H1 (cell line): ENCODE measurements at regions not wholly inside any gene's neighbourhood (a gene's known extent, or its start where the extent isn't known, plus 50 kb on each side); places are given as distances from the start of the nearest gene placed in this dataset.
A peak's percentile ranks its signal among the peaks of the same experiment; 100 is the strongest.

Experiments used
- CTCF ChIA-PET: fragments of 300-600 bp; sonication (Branson Sonifier 250); formaldehyde crosslinking; loops from one replicate; lab custom pipeline; 2021; ENCODE audit not compliant: partially characterized antibody; lab: Charles Lee
- POLR2A ChIA-PET: fragments of 300-600 bp; sonication (Branson Sonifier 250); formaldehyde crosslinking; loops from one replicate; lab custom pipeline; 2021; ENCODE audit warnings: inconsistent platforms; ENCODE audit not compliant: partially characterized antibody; lab: Charles Lee
- DNase-seq, 2 experiments: peaks; one replicate each; pipeline versions ENCODE4 v3.0.0 to v3.0.0-alpha.2; 2010 to 2022; ENCODE audit warnings: low spot score in 2 of 2, low read depth in 1 of 2, mixed read lengths in 1 of 2
- FAIRE-seq: peaks from 2 replicates; lab custom pipeline; 2011; peaks lifted over from hg19 to GRCh38; lab: Jason Lieb, UNC
- H2AFZ ChIP-seq: 2 replicates; pipeline ENCODE4 v1.8.1; 2012; ENCODE audit warnings: low read length, inconsistent platforms
- H2AK5ac ChIP-seq: 2 replicates; pipeline ENCODE4 v1.6.1; 2013; ENCODE audit warnings: low read depth, low read length
- H2BK120ac ChIP-seq: replicated peaks from 2 replicates; pipeline ENCODE3; 2013; ENCODE audit warnings: low read depth, low read length, inconsistent platforms
- H2BK12ac ChIP-seq: 2 replicates; pipeline ENCODE4 v1.6.1; 2013; ENCODE audit warnings: low read depth, low read length
- H2BK15ac ChIP-seq: 2 replicates; pipeline ENCODE4 v1.6.1; 2013; ENCODE audit warnings: low read length
- H2BK20ac ChIP-seq: 2 replicates; pipeline ENCODE4 v1.6.1; 2013; ENCODE audit warnings: low read length
- H2BK5ac ChIP-seq: 2 replicates; pipeline ENCODE4 v1.6.1; 2013; ENCODE audit warnings: low read depth, low read length
- H3K14ac ChIP-seq: 2 replicates; pipeline ENCODE4 v1.6.1; 2013; ENCODE audit warnings: inconsistent platforms; ENCODE audit not compliant: insufficient read length
- H3K18ac ChIP-seq: 2 replicates; pipeline ENCODE4 v1.6.1; 2013; ENCODE audit warnings: low read length; ENCODE audit errors: extremely low read depth
- H3K23ac ChIP-seq: 2 replicates; pipeline ENCODE4 v1.6.1; 2013; ENCODE audit warnings: inconsistent platforms; ENCODE audit not compliant: insufficient read length
- H3K23me2 ChIP-seq: 2 replicates; pipeline ENCODE4 v1.6.1; 2013; ENCODE audit warnings: low read depth, low read length
- H3K27ac ChIP-seq: 2 replicates; pipeline ENCODE4 v1.6.1; 2011; ENCODE audit warnings: low read depth, low read length, inconsistent platforms
- H3K27me3 ChIP-seq, 4 experiments: replicated peaks in 1 of 4; 1 replicate in 1 of 4; 2 replicates in 3 of 4; pipeline versions ENCODE4 v1.6.1 to v1.8.1; 2011 to 2013; ENCODE audit warnings: low read length in 3 of 4, mild to moderate bottlenecking in 3 of 4, inconsistent platforms in 2 of 4, mixed read lengths in 2 of 4, moderate library complexity in 1 of 4; ENCODE audit not compliant: control insufficient read depth in 3 of 4, insufficient read depth in 3 of 4; ENCODE audit errors: extremely low read depth in 1 of 4
- H3K36me3 ChIP-seq, 4 experiments: 2 replicates each; pipeline versions ENCODE4 v1.6.1 to v1.8.1; 2011 to 2013; ENCODE audit warnings: mild to moderate bottlenecking in 4 of 4, low read length in 3 of 4, moderate library complexity in 2 of 4, control low read depth in 1 of 4, inconsistent platforms in 1 of 4; ENCODE audit not compliant: insufficient read depth in 4 of 4, control insufficient read depth in 2 of 4
- H3K4ac ChIP-seq: replicated peaks from 2 replicates; pipeline ENCODE3; 2013; ENCODE audit warnings: low read length, low read depth, mixed read lengths, inconsistent platforms; ENCODE audit not compliant: insufficient read length
- H3K4me1 ChIP-seq, 4 experiments: replicated peaks in 1 of 4; 1 replicate in 1 of 4; 2 replicates in 3 of 4; pipeline versions ENCODE4 v1.6.1 to v1.8.1; 2011 to 2013; ENCODE audit warnings: low read length in 3 of 4, inconsistent platforms in 2 of 4, mixed read lengths in 1 of 4; ENCODE audit not compliant: insufficient read depth in 4 of 4, control insufficient read depth in 3 of 4
- H3K4me2 ChIP-seq, 2 experiments: 2 replicates each; pipeline versions ENCODE4 v1.6.1 to v1.8.1; 2011 to 2013; ENCODE audit warnings: low read depth in 2 of 2, low read length in 2 of 2, control low read depth in 1 of 2, inconsistent platforms in 1 of 2, mild to moderate bottlenecking in 1 of 2; ENCODE audit not compliant: insufficient read depth in 1 of 2
- H3K4me3 ChIP-seq, 4 experiments: fragments of 200-600, 300-600 bp in 1 of 4; sonication (generic), shearing (Covaris generic), sonication (Bioruptor Twin) in 1 of 4; 2 replicates each; pipeline versions ENCODE4 v1.5.1 to v1.8.1; 2011 to 2016; ENCODE audit warnings: low read length in 4 of 4, low read depth in 3 of 4, control low read depth in 2 of 4, inconsistent platforms in 2 of 4, mild to moderate bottlenecking in 2 of 4, mixed read lengths in 1 of 4, moderate library complexity in 1 of 4; ENCODE audit not compliant: insufficient read depth in 2 of 4; ENCODE audit errors: extremely low read depth in 1 of 4
- H3K56ac ChIP-seq: replicated peaks from 2 replicates; pipeline ENCODE3; 2013; ENCODE audit warnings: low read depth, mild to moderate bottlenecking, mixed read lengths, low read length, inconsistent platforms; ENCODE audit not compliant: insufficient read length
- H3K79me1 ChIP-seq: 2 replicates; pipeline ENCODE4 v1.6.1; 2013; ENCODE audit warnings: low read depth, low read length, control low read depth
- H3K79me2 ChIP-seq, 2 experiments: 2 replicates each; pipeline versions ENCODE4 v1.6.1 to v1.8.1; 2012 to 2013; ENCODE audit warnings: low read length in 2 of 2, mild to moderate bottlenecking in 2 of 2, inconsistent platforms in 1 of 2; ENCODE audit not compliant: insufficient read depth in 2 of 2, control insufficient read depth in 1 of 2
- H3K9ac ChIP-seq, 4 experiments: replicated peaks in 1 of 4; 1 replicate in 1 of 4; 2 replicates in 3 of 4; pipeline versions ENCODE4 v1.6.1 to v1.8.1; 2011 to 2013; ENCODE audit warnings: low read depth in 3 of 4, low read length in 3 of 4, control low read depth in 2 of 4, mild to moderate bottlenecking in 2 of 4, moderate library complexity in 2 of 4, inconsistent platforms in 1 of 4; ENCODE audit errors: extremely low read depth in 1 of 4
- H3K9me3 ChIP-seq, 2 experiments: 2 replicates each; pipeline versions ENCODE4 v1.6.1 to v1.8.1; 2012 to 2013; ENCODE audit warnings: mild to moderate bottlenecking in 2 of 2, moderate library complexity in 2 of 2, control low read depth in 1 of 2, inconsistent platforms in 1 of 2, low read depth in 1 of 2, low read length in 1 of 2, mixed read lengths in 1 of 2; ENCODE audit not compliant: insufficient read depth in 2 of 2
- H4K20me1 ChIP-seq, 2 experiments: replicated peaks in 1 of 2; 2 replicates each; pipeline versions ENCODE3 to v1.8.1; 2011 to 2013; ENCODE audit warnings: inconsistent platforms in 2 of 2, low read length in 2 of 2, mild to moderate bottlenecking in 1 of 2; ENCODE audit not compliant: insufficient read depth in 2 of 2, control insufficient read depth in 1 of 2
- H4K5ac ChIP-seq: 2 replicates; pipeline ENCODE4 v1.6.1; 2013; ENCODE audit warnings: low read length, low read depth, mixed read lengths, inconsistent platforms; ENCODE audit not compliant: insufficient read length
- H4K8ac ChIP-seq: 2 replicates; pipeline ENCODE4 v1.8.0; 2013; ENCODE audit warnings: mild to moderate bottlenecking, moderate library complexity, low read length, inconsistent platforms; ENCODE audit not compliant: insufficient read depth; ENCODE audit errors: extremely low read depth
- H4K91ac ChIP-seq: replicated peaks from 2 replicates; pipeline ENCODE3; 2013; ENCODE audit warnings: low read length, mixed read lengths, inconsistent platforms; ENCODE audit not compliant: insufficient read length
- ASH2L ChIP-seq: fragments of 200-600, 300-600 bp; sonication (generic); IDR thresholded peaks from one replicate; pipeline ENCODE4 v1.7.1; 2017; ENCODE audit warnings: low read length
- CHD2 ChIP-seq: IDR thresholded peaks from 2 replicates; pipeline ENCODE4 v1.6.1; 2012; ENCODE audit warnings: low read length, improper control_type of control experiment
- E2F6 ChIP-seq: IDR thresholded peaks from 2 replicates; pipeline ENCODE4 v1.6.1; 2012; ENCODE audit warnings: inconsistent platforms
- POU5F1 ChIP-seq: IDR thresholded peaks from 2 replicates; pipeline ENCODE4 v1.6.1; 2011; ENCODE audit warnings: low read depth, mild to moderate bottlenecking, low read length, moderate library complexity
- RBBP5 ChIP-seq: IDR thresholded peaks from 2 replicates; pipeline ENCODE4 v1.7.1; 2012; ENCODE audit warnings: low read depth, mild to moderate bottlenecking, inconsistent platforms, low read length, moderate library complexity, borderline replicate concordance
- RFX5 ChIP-seq: IDR thresholded peaks from 2 replicates; pipeline ENCODE4 v1.6.1; 2011; ENCODE audit warnings: low read depth, low read length, improper control_type of control experiment, borderline replicate concordance
- SP2 ChIP-seq: IDR thresholded peaks from 2 replicates; pipeline ENCODE4 v1.6.1; 2012; ENCODE audit warnings: mild to moderate bottlenecking, low read length, inconsistent platforms
- SP4 ChIP-seq: IDR thresholded peaks from 2 replicates; pipeline ENCODE4 v1.6.1; 2012; ENCODE audit warnings: low read length, inconsistent platforms
- TAF7 ChIP-seq: optimal IDR thresholded peaks from 2 replicates; pipeline ENCODE3; 2011; ENCODE audit warnings: low read depth, mild to moderate bottlenecking, inconsistent platforms, low read length, moderate library complexity, borderline replicate concordance
- TEAD4 ChIP-seq: IDR thresholded peaks from 2 replicates; pipeline ENCODE4 v1.6.1; 2012; ENCODE audit warnings: low read depth, low read length, inconsistent platforms, mixed read lengths
- WGBS, 2 experiments: shearing (Covaris generic) in 1 of 2; methylation state at CpG; one replicate each; pipeline versions ENCODE4 v1.1.6 to v1.1.7; 2013 to 2015; ENCODE audit warnings: low lambda C conversion rate in 2 of 2, mixed read lengths in 2 of 2, inconsistent platforms in 1 of 2, low coverage in 1 of 2, missing lambda C conversion rate in 1 of 2; ENCODE audit not compliant: insufficient replicate concordance in 2 of 2, insufficient coverage in 1 of 2, insufficient read length in 1 of 2; ENCODE audit errors: extremely low coverage in 1 of 2, missing lambda C conversion rate in 1 of 2; 5-methylcytosine and 5-hydroxymethylcytosine counted together
- TF ChIP-seq, protein P1 (sequence below): IDR thresholded peaks from 2 replicates; pipeline ENCODE4 v1.6.1; 2011; ENCODE audit warnings: low read depth, mild to moderate bottlenecking, low read length; ENCODE audit not compliant: insufficient read depth

DNA sequence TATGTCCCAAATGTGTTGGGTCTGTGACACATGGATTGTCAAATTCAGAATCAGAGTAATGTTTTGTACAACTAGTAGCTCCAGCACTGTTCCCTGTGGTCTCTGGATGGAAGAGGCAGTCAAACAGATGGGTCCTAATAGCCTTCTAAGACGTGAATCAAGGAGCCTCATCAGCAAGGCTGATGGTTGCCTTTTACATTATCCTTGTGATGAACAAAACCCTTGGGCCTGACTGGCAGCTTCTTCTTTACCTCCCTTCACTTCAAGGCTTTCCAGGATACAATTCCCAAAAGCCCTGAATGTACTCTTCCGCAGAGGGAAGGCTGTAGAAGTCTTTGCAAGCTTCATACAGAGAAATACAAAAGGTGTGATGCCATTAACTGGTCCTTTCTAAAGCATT, 633.3 kb downstream of the USP25 start:
- TF ChIP-seq RFX5: no peak
- TF ChIP-seq E2F6: no peak
- no peak for TF ChIP-seq ASH2L
- no peak for TF ChIP-seq SP2
- no peak for TF ChIP-seq POU5F1
- TF ChIP-seq, protein P1, sequence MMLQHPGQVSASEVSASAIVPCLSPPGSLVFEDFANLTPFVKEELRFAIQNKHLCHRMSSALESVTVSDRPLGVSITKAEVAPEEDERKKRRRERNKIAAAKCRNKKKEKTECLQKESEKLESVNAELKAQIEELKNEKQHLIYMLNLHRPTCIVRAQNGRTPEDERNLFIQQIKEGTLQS: no peak
- TF ChIP-seq TAF7: no peak
- TF ChIP-seq TEAD4: no peak
- TF ChIP-seq RBBP5: no peak
- no peak for TF ChIP-seq SP4
- TF ChIP-seq CHD2: no peak
- 0 out of 2 replicates have a peak overlapping the region, but pooled peaks have one; percentile 41 for H2AFZ ChIP-seq
- no peak overlapping the region for H2BK15ac ChIP-seq
- H4K20me1 ChIP-seq: no peaks in the 10 kb centered on the region
- no peak overlapping the region for H3K14ac ChIP-seq
- no peak overlapping the region for H2BK120ac ChIP-seq
- H3K36me3 ChIP-seq: no peaks in the 10 kb centered on the region
- no peak overlapping the region for H2AK5ac ChIP-seq
- no peak overlapping the region for H3K18ac ChIP-seq
- 69% methylated on average over 2 of the region's 2 CpGs; no CpG with 5 or more reads in 1 of the 2 experiments for WGBS, 2 experiments
- FAIRE-seq (no peak), DNase-seq (no peak)
- no peak overlapping the region for H2BK5ac ChIP-seq
- no peaks in the 10 kb centered on the region for H3K79me2 ChIP-seq
- H3K9me3 ChIP-seq: no peaks in the 10 kb centered on the region
- H4K91ac ChIP-seq: no peak overlapping the region
- no peak overlapping the region for H3K27ac ChIP-seq
- H3K4me1 ChIP-seq: no peaks in the 10 kb centered on the region
- CTCF ChIA-PET: no interaction called here
- H2BK12ac ChIP-seq: no peak overlapping the region
- H3K23ac ChIP-seq: no peak overlapping the region
- H3K9ac ChIP-seq: no peak overlapping the region
- H3K4me2 ChIP-seq: no peak overlapping the region
- H3K4ac ChIP-seq: no peak overlapping the region
- H3K4me3 ChIP-seq: no peak overlapping the region
- POLR2A ChIA-PET: no interaction called here
- no peaks in the 10 kb centered on the region for H3K23me2 ChIP-seq
- H4K5ac ChIP-seq: no peak overlapping the region
- H4K8ac ChIP-seq: no peak overlapping the region
- no peak overlapping the region for H2BK20ac ChIP-seq
- no peaks in the 10 kb centered on the region for H3K79me1 ChIP-seq
- H3K27me3 ChIP-seq: no peaks in the 10 kb centered on the region
- H3K56ac ChIP-seq: no peak overlapping the region
